Breast epithelium (tissue), 3 donors: ENCODE measurements at regions not wholly inside any gene's neighbourhood (a gene's known extent, or its start where the extent isn't known, plus 50 kb on each side); places are given as distances from the start of the nearest gene placed in this dataset.

Experiments
- POLR2A ChIP-seq: fragments of 450-650 bp; IDR thresholded peaks from one replicate; pipeline ENCODE4 v1.6.1; 2016; ENCODE audit warnings: antibody characterized with exemption, mild to moderate bottlenecking, moderate library complexity
- POLR2AphosphoS5 ChIP-seq, 3 donors: sonication (generic); formaldehyde crosslinking; IDR thresholded peaks; one replicate each; pipeline ENCODE4 v1.6.1; 2017; ENCODE audit warnings: antibody characterized with exemption in 3 of 3
- TF ChIP-seq, protein P1 (sequence below), 3 donors: fragments of 450-650 bp; IDR thresholded peaks; one replicate each; pipeline ENCODE4 v1.5.1; 2016 to 2017; ENCODE audit warnings: antibody characterized with exemption in 3 of 3, mild to moderate bottlenecking in 3 of 3, moderate library complexity in 3 of 3

DNA sequence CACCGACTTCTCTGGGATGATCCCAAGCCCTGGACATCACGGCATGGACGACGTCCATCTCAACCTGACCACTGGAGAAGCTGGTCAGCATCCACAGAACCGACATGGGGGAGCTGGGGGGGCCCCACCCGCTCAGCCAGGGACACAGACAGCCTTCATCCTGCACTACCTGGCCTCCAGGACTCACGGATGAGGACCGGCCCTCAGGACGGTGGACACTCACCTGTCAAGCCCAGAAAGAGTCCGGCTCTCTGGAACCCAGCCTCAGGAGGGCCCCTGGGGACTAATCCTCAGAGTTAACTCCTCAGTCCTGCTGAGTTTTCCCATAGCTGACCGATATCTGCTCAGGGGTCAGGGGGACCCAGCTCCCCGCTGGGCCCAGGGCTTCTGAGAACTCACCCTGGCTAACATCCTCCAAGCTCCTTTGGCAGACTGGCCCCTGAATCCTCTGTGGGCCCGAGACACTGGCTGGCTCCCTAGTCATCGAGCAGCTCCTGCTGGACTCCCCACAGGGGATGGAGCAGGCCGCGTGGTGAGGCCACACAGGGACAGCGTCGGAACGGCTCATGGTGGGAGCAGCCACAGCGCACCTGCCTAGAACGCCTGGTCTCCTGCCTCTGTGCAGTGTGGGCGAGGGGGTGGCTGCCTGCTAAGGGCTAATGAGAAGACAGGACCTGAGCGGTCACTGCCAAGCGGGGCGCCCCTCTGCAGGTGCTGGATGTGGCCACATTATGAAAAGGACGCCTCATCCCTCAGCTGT lies 649.2 kb downstream of the BRD1 start:
- TF ChIP-seq, protein P1, sequence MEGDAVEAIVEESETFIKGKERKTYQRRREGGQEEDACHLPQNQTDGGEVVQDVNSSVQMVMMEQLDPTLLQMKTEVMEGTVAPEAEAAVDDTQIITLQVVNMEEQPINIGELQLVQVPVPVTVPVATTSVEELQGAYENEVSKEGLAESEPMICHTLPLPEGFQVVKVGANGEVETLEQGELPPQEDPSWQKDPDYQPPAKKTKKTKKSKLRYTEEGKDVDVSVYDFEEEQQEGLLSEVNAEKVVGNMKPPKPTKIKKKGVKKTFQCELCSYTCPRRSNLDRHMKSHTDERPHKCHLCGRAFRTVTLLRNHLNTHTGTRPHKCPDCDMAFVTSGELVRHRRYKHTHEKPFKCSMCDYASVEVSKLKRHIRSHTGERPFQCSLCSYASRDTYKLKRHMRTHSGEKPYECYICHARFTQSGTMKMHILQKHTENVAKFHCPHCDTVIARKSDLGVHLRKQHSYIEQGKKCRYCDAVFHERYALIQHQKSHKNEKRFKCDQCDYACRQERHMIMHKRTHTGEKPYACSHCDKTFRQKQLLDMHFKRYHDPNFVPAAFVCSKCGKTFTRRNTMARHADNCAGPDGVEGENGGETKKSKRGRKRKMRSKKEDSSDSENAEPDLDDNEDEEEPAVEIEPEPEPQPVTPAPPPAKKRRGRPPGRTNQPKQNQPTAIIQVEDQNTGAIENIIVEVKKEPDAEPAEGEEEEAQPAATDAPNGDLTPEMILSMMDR (IDR thresholded peaks at IDR 0.05), result no peak
- TF ChIP-seq POLR2A, result no peak
- no peak for TF ChIP-seq POLR2AphosphoS5 (IDR thresholded peaks at IDR 0.05)
